Heart left ventricle (tissue), 16 donors: ENCODE measurements at regions not wholly inside any gene's neighbourhood (a gene's known extent, or its start where the extent isn't known, plus 50 kb on each side); places are given as distances from the start of the nearest gene placed in this dataset.

Experiments
- ATAC-seq, 4 donors: fragments of 200-7000 bp; cut with Tn5 transposase; one replicate each; pipeline ENCODE4 v1.9.1; 2020 to 2022; ENCODE audit warnings: moderate library complexity in 4 of 4, mild to moderate bottlenecking in 3 of 4, moderate number of reproducible peaks in 1 of 4
- DNase-seq, 5 donors: peaks; one replicate each; pipeline ENCODE4 v3.0.0-alpha.2; 2020
- H3K27ac ChIP-seq, 12 donors: fragments of 200-600 bp; sonication (generic) in 4 of 12; one replicate each; pipeline versions ENCODE4 v1.5.0 to v1.8.0; 2016 to 2022; ENCODE audit warnings: mild to moderate bottlenecking in 2 of 12
- H3K27me3 ChIP-seq, 9 donors: fragments of 200-600 bp; sonication (generic) in 2 of 9; one replicate each; pipeline versions ENCODE4 v1.5.1 to v1.8.0; 2016 to 2022; ENCODE audit warnings: mild to moderate bottlenecking in 3 of 9
- H3K36me3 ChIP-seq, 9 donors: fragments of 200-600 bp; sonication (generic) in 2 of 9; one replicate each; pipeline versions ENCODE4 v1.5.0 to v1.8.0; 2018 to 2022; ENCODE audit warnings: mild to moderate bottlenecking in 2 of 9
- H3K4me1 ChIP-seq, 12 donors: fragments of 200-600 bp; sonication (generic) in 4 of 12; one replicate each; pipeline versions ENCODE4 v1.5.0 to v1.8.0; 2016 to 2022; ENCODE audit warnings: mild to moderate bottlenecking in 3 of 12
- H3K4me3 ChIP-seq, 12 donors: fragments of 200-600 bp; sonication (generic) in 4 of 12; one replicate each; pipeline versions ENCODE4 v1.5.0 to v1.8.0; 2017 to 2022; ENCODE audit warnings: mild to moderate bottlenecking in 9 of 12, moderate library complexity in 4 of 12
- H3K9me3 ChIP-seq, 12 donors: fragments of 200-600 bp; sonication (generic) in 4 of 12; one replicate each; pipeline versions ENCODE4 v1.5.0 to v1.8.0; 2016 to 2022; ENCODE audit warnings: mild to moderate bottlenecking in 1 of 12
- CTCF ChIP-seq, 12 donors: fragments of 200-600 bp; sonication (generic) in 4 of 12; IDR thresholded peaks; one replicate each; pipeline versions ENCODE4 v1.5.0 to v1.8.0; 2018 to 2022; ENCODE audit warnings: antibody characterized with exemption in 12 of 12, mild to moderate bottlenecking in 5 of 12
- POLR2A ChIP-seq, 2 donors: fragments of 450-650 bp; IDR thresholded peaks; one replicate each; pipeline ENCODE4 v1.6.1; 2017; ENCODE audit warnings: antibody characterized with exemption in 2 of 2, mild to moderate bottlenecking in 2 of 2, moderate library complexity in 2 of 2
- WGBS, 4 donors: extraction: QIAGEN DNeasy Blood & Tissue Kit in 2 of 4; methylation state at CpG; one replicate each; pipeline versions ENCODE4 v1.1.5 to v1.1.7; 2013 to 2018; 5-methylcytosine and 5-hydroxymethylcytosine counted together
- intact Hi-C, 10 donors: fragments of 100-400 bp; cut with DNase I; formaldehyde crosslinking; loops; one replicate each; pipeline versions ENCODE4 v1.11.1 to v1.14.2; 2022
- donor health status: ischemic (EF 13 %, LVEDD 7.1; RV severe dilation, severe dysfunction).
- donor health status: healthy with polysubstance abuse.
- donor health status: DM: no; HTN: yes; CAD: no.
- donor health status: DM: no; HTN: no; CAD: no.
- donor health status: ischemic (EF 25% LVEDD 6.9; RV normal size, moderate dysfunction).
- donor health status: ischemic (EF 25% LVEDD 5.7; RV mildly dilated, moderate dysfunction).
- donor health status: healthy.
- donor health status: DM: yes; HTN: yes; CAD: no.
- donor health status: ischemic (EF 35%, LVEDD 5.7; RV mildly dilated, moderate dysfunction).
- donor health status: nonischemic (EF 11% LVEDD 7.7; RV severe dilation, severe dysfunction).
- donor health status: DM: yes; HTN: yes; CAD: no.
- donor health status: PGD.
- donor health status: ischemic (EF 29% LVEDD 5.4; RV normal size, mild dysfunction).
- donor health status: nonischemic (EF 23%, LVEDD 6.1; RV moderate dilation, normal function).

GRCh38 chr7:41457832-41458437, 245.0 kb downstream of the INHBA start:
- H3K9me3 ChIP-seq: no peaks in the 10 kb centered on the region
- no peaks in the 10 kb centered on the region for H3K36me3 ChIP-seq
- no peak overlapping the region for H3K27ac ChIP-seq
- TF ChIP-seq CTCF (IDR thresholded peaks at IDR 0.05) (no peak), POLR2A (IDR thresholded peaks at IDR 0.05) (no peak)
- intact Hi-C loops: no loop called here
- no peaks in the 10 kb centered on the region for H3K27me3 ChIP-seq
- DNase-seq: no peak
- no peak for ATAC-seq
- no peak overlapping the region for H3K4me3 ChIP-seq
- H3K4me1 ChIP-seq: peaks cover 0 to 8% (median 0%) of the 10 kb centered on the region in 12 donors

- Histone ChIP-seq H3K9me3 (no peaks in the 10 kb centered on the region), H3K27me3 (no peaks in the 10 kb centered on the region), H3K4me1 (peaks cover 0 to 22% (median 7%) of the 10 kb centered on the region in 12 donors), H3K36me3 (no peaks in the 10 kb centered on the region), H3K27ac (no peak overlapping the region), H3K4me3 (no peak overlapping the region)
- WGBS, 4 donors: 86 to 100% (median 94%) methylated on average over 1 of the region's 1 CpG
- DNase-seq (no peak), ATAC-seq (no peak)
- TF ChIP-seq POLR2A (IDR thresholded peaks at IDR 0.05) (no peak), CTCF (IDR thresholded peaks at IDR 0.05) (no peak)
- intact Hi-C loops: no loop called here
These were observed 251.1 kb downstream of the INHBA start for GRCh38 chr7:41451826-41452225.

GRCh38 chr7:41449694-41450093, 253.2 kb downstream of the INHBA start:
- Histone ChIP-seq H3K4me1 (peaks cover 0 to 22% (median 7%) of the 10 kb centered on the region in 12 donors), H3K9me3 (no peaks in the 10 kb centered on the region), H3K27me3 (no peaks in the 10 kb centered on the region), H3K4me3 (no peak overlapping the region), H3K36me3 (no peaks in the 10 kb centered on the region), H3K27ac (no peak overlapping the region)
- DNase-seq: no peak
- ATAC-seq: no peak
- intact Hi-C loops: no loop called here
- WGBS, 4 donors: 87 to 91% (median 89%) methylated on average over 5 of the region's 5 CpGs
- TF ChIP-seq POLR2A (IDR thresholded peaks at IDR 0.05): no peak
- no peak for TF ChIP-seq CTCF (IDR thresholded peaks at IDR 0.05)

- intact Hi-C loops: no loop called here
- Histone ChIP-seq H3K27ac (no peak overlapping the region), H3K36me3 (no peaks in the 10 kb centered on the region), H3K9me3 (no peaks in the 10 kb centered on the region), H3K4me1 (peaks cover 0 to 22% (median 7%) of the 10 kb centered on the region in 12 donors), H3K4me3 (no peak overlapping the region), H3K27me3 (no peaks in the 10 kb centered on the region)
- ATAC-seq (no peak), DNase-seq (no peak)
- TF ChIP-seq CTCF (IDR thresholded peaks at IDR 0.05) (no peak), POLR2A (IDR thresholded peaks at IDR 0.05) (no peak)
- 38 to 48% (median 42%) methylated on average over 3 of the region's 3 CpGs for WGBS, 4 donors
These were observed 253.6 kb downstream of the INHBA start for GRCh38 chr7:41449286-41449685.
